HepG2 (cell line): ENCODE measurements at regions not wholly inside any gene's neighbourhood (a gene's known extent, or its start where the extent isn't known, plus 50 kb on each side); places are given as distances from the start of the nearest gene placed in this dataset.

Experiments
- HOXA7 ChIP-seq: sonication (generic); formaldehyde crosslinking; IDR thresholded peaks from 2 replicates; pipeline ENCODE4 v1.8.1; 2022; ENCODE audit warnings: mild to moderate bottlenecking, missing genetic modification reagents, moderate library complexity
- ZNF264 ChIP-seq: sonication (generic); formaldehyde crosslinking; IDR thresholded peaks from 2 replicates; pipeline ENCODE4 v1.4.0; 2020; ENCODE audit warnings: missing genetic modification reagents

- TF ChIP-seq ZNF264 (CRISPR knock-in tag) (no peak), HOXA7 (CRISPR knock-in tag) (no peak)
Observed at GRCh38 chr12:42705863-42706262, 116.3 kb upstream of the PRICKLE1 start.
